ENCODE measurements at regions not wholly inside any gene's neighbourhood (a gene's known extent, or its start where the extent isn't known, plus 50 kb on each side); places are given as distances from the start of the nearest gene placed in this dataset.

DNA sequence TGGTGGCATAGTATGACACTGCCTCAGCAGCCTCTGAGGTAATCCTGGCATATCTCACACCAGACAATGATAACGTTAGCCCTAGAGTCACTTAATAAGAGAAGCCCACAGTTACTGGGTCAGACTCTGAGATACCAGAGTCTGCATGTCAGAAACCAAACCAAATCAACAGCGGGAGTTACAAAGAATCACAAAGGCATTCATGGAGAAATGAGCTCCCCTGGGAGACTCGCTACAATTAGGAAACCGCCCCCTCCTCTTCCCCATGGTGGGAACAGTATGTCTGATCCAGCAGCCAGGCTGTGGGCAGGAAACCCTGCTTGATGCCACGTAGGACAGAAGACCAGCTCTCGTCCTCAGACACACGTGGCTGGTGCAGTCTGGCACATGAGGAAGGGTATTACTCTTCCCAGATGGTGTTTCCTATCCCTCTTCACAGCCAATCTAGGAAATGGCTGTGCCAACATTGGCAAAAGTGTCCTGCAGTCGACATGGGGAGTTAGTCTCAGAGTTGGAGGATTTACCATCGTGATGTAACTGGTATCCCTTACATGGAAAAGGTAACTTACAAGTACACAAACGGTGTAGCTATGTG, 485.4 kb downstream of the ZNF608 start:
- TF ChIP-seq, protein P1, sequence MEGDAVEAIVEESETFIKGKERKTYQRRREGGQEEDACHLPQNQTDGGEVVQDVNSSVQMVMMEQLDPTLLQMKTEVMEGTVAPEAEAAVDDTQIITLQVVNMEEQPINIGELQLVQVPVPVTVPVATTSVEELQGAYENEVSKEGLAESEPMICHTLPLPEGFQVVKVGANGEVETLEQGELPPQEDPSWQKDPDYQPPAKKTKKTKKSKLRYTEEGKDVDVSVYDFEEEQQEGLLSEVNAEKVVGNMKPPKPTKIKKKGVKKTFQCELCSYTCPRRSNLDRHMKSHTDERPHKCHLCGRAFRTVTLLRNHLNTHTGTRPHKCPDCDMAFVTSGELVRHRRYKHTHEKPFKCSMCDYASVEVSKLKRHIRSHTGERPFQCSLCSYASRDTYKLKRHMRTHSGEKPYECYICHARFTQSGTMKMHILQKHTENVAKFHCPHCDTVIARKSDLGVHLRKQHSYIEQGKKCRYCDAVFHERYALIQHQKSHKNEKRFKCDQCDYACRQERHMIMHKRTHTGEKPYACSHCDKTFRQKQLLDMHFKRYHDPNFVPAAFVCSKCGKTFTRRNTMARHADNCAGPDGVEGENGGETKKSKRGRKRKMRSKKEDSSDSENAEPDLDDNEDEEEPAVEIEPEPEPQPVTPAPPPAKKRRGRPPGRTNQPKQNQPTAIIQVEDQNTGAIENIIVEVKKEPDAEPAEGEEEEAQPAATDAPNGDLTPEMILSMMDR (IDR thresholded peaks at IDR 0.05): no peak
- TF ChIP-seq POLR2A (IDR thresholded peaks at IDR 0.05): no peak
- TF ChIP-seq POLR2AphosphoS5 (IDR thresholded peaks at IDR 0.05): no peak

All from stomach (tissue), 4 donors.